ENCODE measurements at regions not wholly inside any gene's neighbourhood (a gene's known extent, or its start where the extent isn't known, plus 50 kb on each side); places are given as distances from the start of the nearest gene placed in this dataset.

GRCh38 chr2:204470178-204470620 lies 75.1 kb upstream of the PARD3B start:
- no peak for TF ChIP-seq CTCF (IDR thresholded peaks at IDR 0.05)
- no peak for TF ChIP-seq EP300 (IDR thresholded peaks at IDR 0.05)
- TF ChIP-seq POLR2A (IDR thresholded peaks at IDR 0.05): no peak
- no peaks in the 10 kb centered on the region for H3K36me3 ChIP-seq
- WGBS, 2 donors: 56 to 78% methylated on average over 4 of the region's 4 CpGs
- no peak overlapping the region for H3K4me3 ChIP-seq
- no peaks in the 10 kb centered on the region for H3K9me3 ChIP-seq
- DNase-seq (ENCODE audit: low spot score in 2 of 2): no peak
- peaks cover 0 to 16% (median 0%) of the 10 kb centered on the region in 4 donors for H3K4me1 ChIP-seq
- H3K27ac ChIP-seq: no peak overlapping the region
- no peaks in the 10 kb centered on the region for H3K27me3 ChIP-seq

GRCh38 chr2:204470621-204471196 lies 74.6 kb upstream of the PARD3B start:
- no peak for TF ChIP-seq EP300 (IDR thresholded peaks at IDR 0.05)
- TF ChIP-seq POLR2A (IDR thresholded peaks at IDR 0.05): no peak
- TF ChIP-seq CTCF (IDR thresholded peaks at IDR 0.05): no peak
- 82 to 84% methylated on average over 5 of the region's 5 CpGs for WGBS, 2 donors
- no peak for DNase-seq (ENCODE audit: low spot score in 2 of 2)
- Histone ChIP-seq H3K27me3 (no peaks in the 10 kb centered on the region), H3K9me3 (no peaks in the 10 kb centered on the region), H3K4me1 (peaks cover 0 to 16% (median 0%) of the 10 kb centered on the region in 4 donors), H3K4me3 (no peak overlapping the region), H3K36me3 (no peaks in the 10 kb centered on the region), H3K27ac (no peak overlapping the region)

GRCh38 chr2:204472375-204472774 lies 72.9 kb upstream of the PARD3B start:
- H3K4me3 ChIP-seq: no peak overlapping the region
- DNase-seq (ENCODE audit: low spot score in 2 of 2): no peak
- no peak overlapping the region for H3K27ac ChIP-seq
- H3K9me3 ChIP-seq: no peaks in the 10 kb centered on the region
- 72 to 76% methylated on average over 10 of the region's 10 CpGs for WGBS, 2 donors
- no peaks in the 10 kb centered on the region for H3K36me3 ChIP-seq
- no peaks in the 10 kb centered on the region for H3K27me3 ChIP-seq
- no peak for TF ChIP-seq EP300 (IDR thresholded peaks at IDR 0.05)
- no peak for TF ChIP-seq CTCF (IDR thresholded peaks at IDR 0.05)
- TF ChIP-seq POLR2A (IDR thresholded peaks at IDR 0.05): no peak
- H3K4me1 ChIP-seq: peaks cover 0 to 21% (median 0%) of the 10 kb centered on the region in 4 donors

GRCh38 chr2:204473224-204473623 lies 72.1 kb upstream of the PARD3B start:
- WGBS, 2 donors: 81 to 93% methylated on average over 6 of the region's 6 CpGs
- TF ChIP-seq POLR2A (IDR thresholded peaks at IDR 0.05): no peak
- no peak for TF ChIP-seq CTCF (IDR thresholded peaks at IDR 0.05)
- no peak for TF ChIP-seq EP300 (IDR thresholded peaks at IDR 0.05)

GRCh38 chr2:204475399-204475798 lies 69.9 kb upstream of the PARD3B start:
- Histone ChIP-seq H3K9me3 (no peaks in the 10 kb centered on the region), H3K27ac (no peak overlapping the region), H3K4me3 (no peak overlapping the region), H3K4me1 (peaks cover 0 to 6% (median 0%) of the 10 kb centered on the region in 4 donors), H3K36me3 (no peaks in the 10 kb centered on the region), H3K27me3 (no peaks in the 10 kb centered on the region)
- TF ChIP-seq EP300 (IDR thresholded peaks at IDR 0.05) (no peak), CTCF (IDR thresholded peaks at IDR 0.05) (no peak), POLR2A (IDR thresholded peaks at IDR 0.05) (no peak)
- DNase-seq (ENCODE audit: low spot score in 2 of 2): no peak
- 83 to 90% methylated on average over 5 of the region's 5 CpGs for WGBS, 2 donors

More at GRCh38 chr2:204473224-204473623, 72.1 kb upstream of the PARD3B start:
- no peaks in the 10 kb centered on the region for H3K36me3 ChIP-seq
- H3K27me3 ChIP-seq: no peaks in the 10 kb centered on the region
- DNase-seq (ENCODE audit: low spot score in 2 of 2): no peak
- H3K4me1 ChIP-seq: peaks cover 0 to 21% (median 0%) of the 10 kb centered on the region in 4 donors
- H3K27ac ChIP-seq: no peak overlapping the region
- no peaks in the 10 kb centered on the region for H3K9me3 ChIP-seq
- H3K4me3 ChIP-seq: no peak overlapping the region
